ENCODE measurements at regions not wholly inside any gene's neighbourhood (a gene's known extent, or its start where the extent isn't known, plus 50 kb on each side); places are given as distances from the start of the nearest gene placed in this dataset.

- DNase-seq (ENCODE audit: insufficient read length) (no peak), FAIRE-seq (no peak)
- TF ChIP-seq POLR2A (IDR thresholded peaks at IDR 0.05; ENCODE audit: low read depth, low read length) (no peak), POLR2AphosphoS5 (IDR thresholded peaks at IDR 0.05; ENCODE audit: low read depth, low read length) (no peak), TAF1 (IDR thresholded peaks at IDR 0.05; ENCODE audit: borderline replicate concordance, low read depth, low read length) (no peak)
These were observed 198.0 kb upstream of the AGAP1 start for GRCh38 chr2:235295831-235296230.

- FAIRE-seq (no peak), DNase-seq (ENCODE audit: insufficient read length) (no peak)
- TF ChIP-seq POLR2A (IDR thresholded peaks at IDR 0.05; ENCODE audit: low read depth, low read length) (no peak), TAF1 (IDR thresholded peaks at IDR 0.05; ENCODE audit: borderline replicate concordance, low read depth, low read length) (no peak), POLR2AphosphoS5 (IDR thresholded peaks at IDR 0.05; ENCODE audit: low read depth, low read length) (no peak)
These were observed 193.3 kb upstream of the AGAP1 start for GRCh38 chr2:235300368-235301201.

- FAIRE-seq: no peak
These were observed 192.4 kb upstream of the AGAP1 start for GRCh38 chr2:235301202-235302076.

GRCh38 chr2:235302263-235302662 lies 191.6 kb upstream of the AGAP1 start:
- DNase-seq (ENCODE audit: insufficient read length) (no peak), FAIRE-seq (no peak)
- TF ChIP-seq TAF1 (IDR thresholded peaks at IDR 0.05; ENCODE audit: borderline replicate concordance, low read depth, low read length): no peak
- TF ChIP-seq POLR2A (IDR thresholded peaks at IDR 0.05; ENCODE audit: low read depth, low read length): no peak
- TF ChIP-seq POLR2AphosphoS5 (IDR thresholded peaks at IDR 0.05; ENCODE audit: low read depth, low read length): no peak

More at GRCh38 chr2:235301202-235302076, 192.4 kb upstream of the AGAP1 start:
- DNase-seq (ENCODE audit: insufficient read length): no peak
- TF ChIP-seq TAF1 (IDR thresholded peaks at IDR 0.05; ENCODE audit: borderline replicate concordance, low read depth, low read length) (no peak), POLR2AphosphoS5 (IDR thresholded peaks at IDR 0.05; ENCODE audit: low read depth, low read length) (no peak), POLR2A (IDR thresholded peaks at IDR 0.05; ENCODE audit: low read depth, low read length) (no peak)

- TF ChIP-seq POLR2AphosphoS5 (IDR thresholded peaks at IDR 0.05; ENCODE audit: low read depth, low read length) (no peak), POLR2A (IDR thresholded peaks at IDR 0.05; ENCODE audit: low read depth, low read length) (no peak), TAF1 (IDR thresholded peaks at IDR 0.05; ENCODE audit: borderline replicate concordance, low read depth, low read length) (no peak)
- FAIRE-seq: no peak
- DNase-seq (ENCODE audit: insufficient read length): no peak
These were observed 190.1 kb upstream of the AGAP1 start for GRCh38 chr2:235303499-235304291.

- TF ChIP-seq TAF1 (IDR thresholded peaks at IDR 0.05; ENCODE audit: borderline replicate concordance, low read depth, low read length) (no peak), POLR2AphosphoS5 (IDR thresholded peaks at IDR 0.05; ENCODE audit: low read depth, low read length) (no peak), POLR2A (IDR thresholded peaks at IDR 0.05; ENCODE audit: low read depth, low read length) (no peak)
- FAIRE-seq (no peak), DNase-seq (ENCODE audit: insufficient read length) (no peak)
These were observed 188.2 kb upstream of the AGAP1 start for GRCh38 chr2:235305678-235306077.

GRCh38 chr2:235311044-235311443 lies 182.8 kb upstream of the AGAP1 start:
- no peak for TF ChIP-seq POLR2AphosphoS5 (IDR thresholded peaks at IDR 0.05; ENCODE audit: low read depth, low read length)
- no peak for FAIRE-seq
- no peak for DNase-seq (ENCODE audit: insufficient read length)

GRCh38 chr2:235312571-235312970 lies 181.3 kb upstream of the AGAP1 start:
- TF ChIP-seq POLR2AphosphoS5 (IDR thresholded peaks at IDR 0.05; ENCODE audit: low read depth, low read length): no peak
- no peak for TF ChIP-seq TAF1 (IDR thresholded peaks at IDR 0.05; ENCODE audit: borderline replicate concordance, low read depth, low read length)
- TF ChIP-seq POLR2A (IDR thresholded peaks at IDR 0.05; ENCODE audit: low read depth, low read length): no peak
- no peak for DNase-seq (ENCODE audit: insufficient read length)
- no peak for FAIRE-seq

GRCh38 chr2:235314371-235314930 lies 179.4 kb upstream of the AGAP1 start:
- no peak for FAIRE-seq
- no peak for DNase-seq (ENCODE audit: insufficient read length)
- TF ChIP-seq POLR2A (IDR thresholded peaks at IDR 0.05; ENCODE audit: low read depth, low read length) (no peak), TAF1 (IDR thresholded peaks at IDR 0.05; ENCODE audit: borderline replicate concordance, low read depth, low read length) (no peak), POLR2AphosphoS5 (IDR thresholded peaks at IDR 0.05; ENCODE audit: low read depth, low read length) (no peak)

GRCh38 chr2:235319095-235319494 lies 174.7 kb upstream of the AGAP1 start:
- FAIRE-seq (no peak), DNase-seq (ENCODE audit: insufficient read length) (no peak)
- TF ChIP-seq TAF1 (IDR thresholded peaks at IDR 0.05; ENCODE audit: borderline replicate concordance, low read depth, low read length): no peak
- no peak for TF ChIP-seq POLR2A (IDR thresholded peaks at IDR 0.05; ENCODE audit: low read depth, low read length)
- TF ChIP-seq POLR2AphosphoS5 (IDR thresholded peaks at IDR 0.05; ENCODE audit: low read depth, low read length): no peak

- TF ChIP-seq POLR2AphosphoS5 (IDR thresholded peaks at IDR 0.05; ENCODE audit: low read depth, low read length): no peak
- TF ChIP-seq POLR2A (IDR thresholded peaks at IDR 0.05; ENCODE audit: low read depth, low read length): no peak
- TF ChIP-seq TAF1 (IDR thresholded peaks at IDR 0.05; ENCODE audit: borderline replicate concordance, low read depth, low read length): no peak
- no peak for FAIRE-seq
- no peak for DNase-seq (ENCODE audit: insufficient read length)
These were observed 173.5 kb upstream of the AGAP1 start for GRCh38 chr2:235320326-235320725.
